Tibial nerve (tissue), 4 donors: ENCODE measurements at regions not wholly inside any gene's neighbourhood (a gene's known extent, or its start where the extent isn't known, plus 50 kb on each side); places are given as distances from the start of the nearest gene placed in this dataset.

ENCODE experiments used
- DNase-seq, 2 donors: peaks; one replicate each; pipeline ENCODE4 v3.0.0-alpha.2; 2019; ENCODE audit warnings: low spot score in 2 of 2
- H3K27ac ChIP-seq, 4 donors: fragments of 200-600 bp; sonication (generic) in 3 of 4; one replicate each; pipeline ENCODE4 v1.5.1; 2017 to 2019; ENCODE audit warnings: mild to moderate bottlenecking in 1 of 4
- H3K27me3 ChIP-seq, 2 donors: fragments of 200-600 bp; sonication (generic) in 1 of 2; one replicate each; pipeline versions ENCODE4 v1.5.1 to v1.6.0; 2017 to 2019
- H3K36me3 ChIP-seq, 3 donors: fragments of 200-600 bp; sonication (generic); one replicate each; pipeline ENCODE4 v1.5.1; 2018 to 2019
- H3K4me1 ChIP-seq, 4 donors: fragments of 200-600 bp; sonication (generic) in 3 of 4; one replicate each; pipeline ENCODE4 v1.5.1; 2017 to 2019
- H3K4me3 ChIP-seq, 4 donors: fragments of 200-600 bp; sonication (generic) in 3 of 4; one replicate each; pipeline ENCODE4 v1.5.1; 2017 to 2019; ENCODE audit warnings: mild to moderate bottlenecking in 1 of 4, moderate library complexity in 1 of 4
- H3K9me3 ChIP-seq, 4 donors: fragments of 200-600 bp; sonication (generic) in 3 of 4; one replicate each; pipeline ENCODE4 v1.5.1; 2017 to 2019
- CTCF ChIP-seq, 5 experiments: fragments of 200-600 bp in 3 of 5; fragments of 450-650 bp in 2 of 5; sonication (generic) in 3 of 5; IDR thresholded peaks; one replicate each; pipeline ENCODE4 v1.5.1; 2016 to 2019; ENCODE audit warnings: antibody characterized with exemption in 5 of 5, mild to moderate bottlenecking in 3 of 5, moderate library complexity in 2 of 5
- EP300 ChIP-seq, 2 donors: sonication (generic); formaldehyde crosslinking; IDR thresholded peaks; one replicate each; pipeline ENCODE4 v1.6.1; 2017; ENCODE audit warnings: antibody characterized with exemption in 2 of 2, mild to moderate bottlenecking in 1 of 2
- POLR2A ChIP-seq, 2 donors: fragments of 450-650 bp; IDR thresholded peaks; one replicate each; pipeline ENCODE4 v1.6.1; 2017; ENCODE audit warnings: antibody characterized with exemption in 2 of 2, mild to moderate bottlenecking in 2 of 2, moderate library complexity in 2 of 2
- WGBS, 2 donors: methylation state at CpG; one replicate each; pipeline ENCODE4 v1.1.5; 2018; 5-methylcytosine and 5-hydroxymethylcytosine counted together

- Histone ChIP-seq H3K9me3 (no peaks in the 10 kb centered on the region), H3K4me3 (no peak overlapping the region), H3K36me3 (no peaks in the 10 kb centered on the region), H3K27ac (no peak overlapping the region), H3K4me1 (peaks cover 0 to 36% (median 16%) of the 10 kb centered on the region in 4 donors), H3K27me3 (no peaks in the 10 kb centered on the region)
- no peak for DNase-seq
- no peak for TF ChIP-seq CTCF (IDR thresholded peaks at IDR 0.05)
- TF ChIP-seq POLR2A (IDR thresholded peaks at IDR 0.05) = no peak
- TF ChIP-seq EP300 (IDR thresholded peaks at IDR 0.05) = no peak
- 96% methylated on average over 3 of the region's 3 CpGs for WGBS, 2 donors
Measured at GRCh38 chr5:57700072-57700471, 217.5 kb upstream of the ACTBL2 start.

DNA sequence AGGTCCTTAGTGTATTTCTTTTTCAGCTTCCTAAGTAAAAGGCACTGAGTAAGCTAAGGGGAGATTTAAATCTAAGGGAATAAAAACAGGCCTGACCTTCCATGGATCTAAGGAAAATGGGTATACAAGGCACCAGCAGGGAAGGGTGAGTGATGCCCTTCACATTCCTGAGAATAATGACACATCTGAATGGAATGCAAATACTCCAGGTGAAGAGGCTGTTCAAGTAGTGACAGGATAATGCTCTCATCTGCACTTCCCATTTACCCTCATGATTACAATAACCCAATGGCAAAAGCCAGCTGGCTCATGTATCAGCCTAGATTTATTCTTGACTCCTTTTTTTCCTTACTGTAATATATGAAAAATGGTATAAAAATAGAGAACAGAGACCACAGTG, 216.2 kb upstream of the ACTBL2 start:
- TF ChIP-seq POLR2A (IDR thresholded peaks at IDR 0.05) (no peak), EP300 (IDR thresholded peaks at IDR 0.05) (no peak), CTCF (IDR thresholded peaks at IDR 0.05) (no peak)
- H3K36me3 ChIP-seq = no peaks in the 10 kb centered on the region
- no peaks in the 10 kb centered on the region for H3K9me3 ChIP-seq
- peak overlapping the region; percentile 4 to 93 (median 52) for H3K27ac ChIP-seq
- no peak for DNase-seq
- H3K27me3 ChIP-seq = no peaks in the 10 kb centered on the region
- H3K4me3 ChIP-seq = no peak overlapping the region
- H3K4me1 ChIP-seq = peaks cover 0 to 48% (median 21%) of the 10 kb centered on the region in 4 donors

GRCh38 chr5:57698086-57698485, 215.5 kb upstream of the ACTBL2 start:
- Histone ChIP-seq H3K4me3 (no peak overlapping the region), H3K36me3 (no peaks in the 10 kb centered on the region), H3K9me3 (no peaks in the 10 kb centered on the region), H3K4me1 (peaks cover 0 to 55% (median 21%) of the 10 kb centered on the region in 4 donors), H3K27me3 (no peaks in the 10 kb centered on the region), H3K27ac (peak overlapping the region; percentile 4 to 93 (median 52))
- WGBS, 2 donors = 45 to 50% methylated on average over 2 of the region's 2 CpGs
- no peak for DNase-seq
- no peak for TF ChIP-seq POLR2A (IDR thresholded peaks at IDR 0.05)
- TF ChIP-seq CTCF (IDR thresholded peaks at IDR 0.05) = no peak
- no peak for TF ChIP-seq EP300 (IDR thresholded peaks at IDR 0.05)

DNA sequence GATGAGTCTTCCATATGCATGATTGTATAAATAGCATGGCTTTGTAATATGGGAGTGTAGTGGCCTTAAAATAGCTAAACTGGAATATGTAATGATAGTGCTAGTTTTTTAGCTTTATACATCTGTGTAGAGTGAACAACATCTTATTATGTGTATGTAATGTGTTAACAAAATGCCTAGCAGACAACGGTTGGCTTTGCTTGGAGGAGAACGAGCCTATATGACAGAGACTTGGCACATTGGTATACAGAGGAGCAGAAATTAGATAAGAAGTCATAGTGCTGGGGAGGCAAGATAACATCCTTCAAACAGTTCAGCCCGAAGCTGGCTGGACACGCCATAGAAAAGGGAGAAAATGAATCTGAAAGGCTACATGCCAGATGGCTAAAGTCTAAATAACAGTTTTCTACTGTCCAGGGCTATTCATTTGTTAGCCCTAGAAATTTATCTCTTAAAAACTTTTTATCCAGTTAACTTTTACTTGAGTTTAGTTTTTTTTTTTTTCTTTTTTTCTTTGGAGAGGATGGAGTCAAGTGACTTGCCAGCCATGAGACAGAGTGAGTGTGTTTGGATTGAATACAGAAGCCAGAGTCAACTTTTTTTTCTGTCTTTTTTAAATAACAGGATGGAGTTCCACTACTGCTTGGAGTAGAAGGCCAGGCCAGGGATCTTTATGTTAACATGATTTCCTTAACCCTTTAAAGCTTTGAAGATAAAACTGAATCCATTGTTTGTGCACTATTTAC, 214.4 kb upstream of the ACTBL2 start:
- peaks cover 0 to 66% (median 27%) of the 10 kb centered on the region in 4 donors for H3K4me1 ChIP-seq
- 47 to 58% methylated on average over 4 of the region's 4 CpGs for WGBS, 2 donors
- no peak for DNase-seq

More for the DNA sequence above, 214.4 kb upstream of the ACTBL2 start:
- H3K36me3 ChIP-seq = no peaks in the 10 kb centered on the region
- no peak overlapping the region for H3K4me3 ChIP-seq
- H3K27me3 ChIP-seq = no peaks in the 10 kb centered on the region
- TF ChIP-seq POLR2A (IDR thresholded peaks at IDR 0.05) (no peak), CTCF (IDR thresholded peaks at IDR 0.05) (no peak), EP300 (IDR thresholded peaks at IDR 0.05) (no peak)
- H3K9me3 ChIP-seq = no peaks in the 10 kb centered on the region
- peak overlapping the region; percentile 4 to 93 (median 58) for H3K27ac ChIP-seq
